Peyer's patch (tissue), 4 donors: ENCODE measurements at regions not wholly inside any gene's neighbourhood (a gene's known extent, or its start where the extent isn't known, plus 50 kb on each side); places are given as distances from the start of the nearest gene placed in this dataset.

ENCODE experiments used
- POLR2A ChIP-seq, 2 donors: fragments of 450-650 bp; IDR thresholded peaks; one replicate each; pipeline ENCODE4 v1.5.1; 2017; ENCODE audit warnings: antibody characterized with exemption in 2 of 2, mild to moderate bottlenecking in 2 of 2, moderate library complexity in 2 of 2
- TF ChIP-seq, protein P1 (sequence below), 6 experiments: fragments of 450-650 bp in 4 of 6; fragments of 200-600 bp in 2 of 6; sonication (generic) in 1 of 6; IDR thresholded peaks; one replicate each; pipeline ENCODE4 v1.5.1; 2017 to 2019; ENCODE audit warnings: antibody characterized with exemption in 6 of 6, mild to moderate bottlenecking in 3 of 6, moderate library complexity in 1 of 6

DNA sequence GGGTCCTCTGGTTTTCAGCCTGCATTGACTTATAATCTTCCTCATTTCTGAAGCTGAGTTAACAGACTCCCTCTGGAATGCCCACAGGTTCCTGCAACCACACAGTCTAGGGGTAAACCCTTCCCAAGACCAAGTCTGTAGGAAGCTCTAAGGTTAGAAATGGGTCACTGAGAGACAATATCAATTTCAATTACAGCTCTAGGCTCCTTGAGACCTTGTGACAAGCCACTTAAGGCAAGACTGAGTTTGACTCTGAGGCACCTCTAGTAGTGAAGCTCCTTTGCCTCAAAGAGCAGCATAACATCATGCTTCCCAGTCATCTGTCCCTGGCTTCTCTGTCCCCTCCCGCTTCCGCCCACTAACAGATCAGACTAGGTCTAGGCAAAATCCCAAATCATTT, 333.2 kb upstream of the JARID2 start:
- TF ChIP-seq, protein P1, sequence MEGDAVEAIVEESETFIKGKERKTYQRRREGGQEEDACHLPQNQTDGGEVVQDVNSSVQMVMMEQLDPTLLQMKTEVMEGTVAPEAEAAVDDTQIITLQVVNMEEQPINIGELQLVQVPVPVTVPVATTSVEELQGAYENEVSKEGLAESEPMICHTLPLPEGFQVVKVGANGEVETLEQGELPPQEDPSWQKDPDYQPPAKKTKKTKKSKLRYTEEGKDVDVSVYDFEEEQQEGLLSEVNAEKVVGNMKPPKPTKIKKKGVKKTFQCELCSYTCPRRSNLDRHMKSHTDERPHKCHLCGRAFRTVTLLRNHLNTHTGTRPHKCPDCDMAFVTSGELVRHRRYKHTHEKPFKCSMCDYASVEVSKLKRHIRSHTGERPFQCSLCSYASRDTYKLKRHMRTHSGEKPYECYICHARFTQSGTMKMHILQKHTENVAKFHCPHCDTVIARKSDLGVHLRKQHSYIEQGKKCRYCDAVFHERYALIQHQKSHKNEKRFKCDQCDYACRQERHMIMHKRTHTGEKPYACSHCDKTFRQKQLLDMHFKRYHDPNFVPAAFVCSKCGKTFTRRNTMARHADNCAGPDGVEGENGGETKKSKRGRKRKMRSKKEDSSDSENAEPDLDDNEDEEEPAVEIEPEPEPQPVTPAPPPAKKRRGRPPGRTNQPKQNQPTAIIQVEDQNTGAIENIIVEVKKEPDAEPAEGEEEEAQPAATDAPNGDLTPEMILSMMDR (IDR thresholded peaks at IDR 0.05): no peak
- TF ChIP-seq POLR2A (IDR thresholded peaks at IDR 0.05): no peak
